ENCODE measurements at regions not wholly inside any gene's neighbourhood (a gene's known extent, or its start where the extent isn't known, plus 50 kb on each side); places are given as distances from the start of the nearest gene placed in this dataset.

GRCh38 chr7:23893942-23894891, 184.2 kb downstream of the STK31 start:
- DNase-seq (ENCODE audit: low read depth, low spot score), result no peak
- ATAC-seq, result no peak
- H4K20me1 ChIP-seq (ENCODE audit: insufficient read depth), result no peaks in the 10 kb centered on the region
- ChIA-PET RAD21 (ENCODE audit: low non-redundant PET in 1 of 2, low total read pairs in 2 of 2, uncharacterized antibody in 2 of 2, unreplicated experiment in 2 of 2) (no interaction called here), POLR2A (no interaction called here), CTCF (no interaction called here)
- H3K4me3 ChIP-seq (replicated peaks in 1 of 2; ENCODE audit: low read depth in 1 of 2, low read length in 2 of 2), result no peak overlapping the region
- H3K4me2 ChIP-seq (ENCODE audit: low read length), result no peak overlapping the region
- no peaks in the 10 kb centered on the region for H3K36me3 ChIP-seq (ENCODE audit: control insufficient read depth in 1 of 2, insufficient read depth in 2 of 2, low read length in 2 of 2)
- no TSS peak for BruUV-seq (replicated peaks)
- TF ChIP-seq FOSL1 (IDR thresholded peaks at IDR 0.05; ENCODE audit: low read depth) (no peak), MAX (IDR thresholded peaks at IDR 0.05) (no peak), CTCF (IDR thresholded peaks at IDR 0.05 in 2 of 3, conservative IDR thresholded peaks at IDR 0.05 in 1 of 3; ENCODE audit: borderline replicate concordance in 1 of 3, insufficient read depth in 1 of 3, low read depth in 2 of 3, low read length in 2 of 3) (no peak), SRF (IDR thresholded peaks at IDR 0.05; ENCODE audit: low read depth) (no peak), RAD21 (IDR thresholded peaks at IDR 0.05; ENCODE audit: low read depth) (no peak), ATF3 (IDR thresholded peaks at IDR 0.05) (no peak), JUND (IDR thresholded peaks at IDR 0.05) (no peak), SP1 (IDR thresholded peaks at IDR 0.05; ENCODE audit: low read depth) (no peak), CEBPB (IDR thresholded peaks at IDR 0.05; ENCODE audit: low read depth) (no peak), ZBTB33 (IDR thresholded peaks at IDR 0.05; ENCODE audit: extremely low read depth, insufficient replicate concordance, low read length) (no peak), TCF7L2 (IDR thresholded peaks at IDR 0.05; ENCODE audit: borderline replicate concordance, extremely low read depth, insufficient read depth, insufficient read length) (no peak), SIN3A (IDR thresholded peaks at IDR 0.05; ENCODE audit: low read depth) (no peak), POLR2AphosphoS5 (IDR thresholded peaks at IDR 0.05; ENCODE audit: low read depth, low read length) (no peak), EZH2 (IDR thresholded peaks at IDR 0.05) (no peak), REST (IDR thresholded peaks at IDR 0.05; ENCODE audit: low read depth) (no peak)
- no peak overlapping the region for H3K27ac ChIP-seq (ENCODE audit: low read depth, low read length)
- no peaks in the 10 kb centered on the region for H3K9me3 ChIP-seq (ENCODE audit: control insufficient read depth in 1 of 2, insufficient read depth in 1 of 2, low read depth in 1 of 2, low read length in 2 of 2)
- intact Hi-C loops (cut with micrococcal nuclease), result no loop called here
- H3K9ac ChIP-seq (ENCODE audit: low read length), result no peak overlapping the region
- no peak overlapping the region for H2AFZ ChIP-seq (ENCODE audit: low read depth, low read length, poor library complexity, severe bottlenecking)
- no peaks in the 10 kb centered on the region for H3K9me2 ChIP-seq (ENCODE audit: insufficient read depth)
- no peaks in the 10 kb centered on the region for H3K4me1 ChIP-seq (ENCODE audit: control insufficient read depth in 1 of 2, insufficient read depth in 2 of 2, low read length in 2 of 2)
- H3K79me2 ChIP-seq (ENCODE audit: insufficient read depth, low read length), result no peaks in the 10 kb centered on the region
- H3K27me3 ChIP-seq (ENCODE audit: insufficient read depth, low read length), result no peaks in the 10 kb centered on the region; the same call in 1 of the 2 replicates
